ENCODE measurements at regions not wholly inside any gene's neighbourhood (a gene's known extent, or its start where the extent isn't known, plus 50 kb on each side); places are given as distances from the start of the nearest gene placed in this dataset.

DNA sequence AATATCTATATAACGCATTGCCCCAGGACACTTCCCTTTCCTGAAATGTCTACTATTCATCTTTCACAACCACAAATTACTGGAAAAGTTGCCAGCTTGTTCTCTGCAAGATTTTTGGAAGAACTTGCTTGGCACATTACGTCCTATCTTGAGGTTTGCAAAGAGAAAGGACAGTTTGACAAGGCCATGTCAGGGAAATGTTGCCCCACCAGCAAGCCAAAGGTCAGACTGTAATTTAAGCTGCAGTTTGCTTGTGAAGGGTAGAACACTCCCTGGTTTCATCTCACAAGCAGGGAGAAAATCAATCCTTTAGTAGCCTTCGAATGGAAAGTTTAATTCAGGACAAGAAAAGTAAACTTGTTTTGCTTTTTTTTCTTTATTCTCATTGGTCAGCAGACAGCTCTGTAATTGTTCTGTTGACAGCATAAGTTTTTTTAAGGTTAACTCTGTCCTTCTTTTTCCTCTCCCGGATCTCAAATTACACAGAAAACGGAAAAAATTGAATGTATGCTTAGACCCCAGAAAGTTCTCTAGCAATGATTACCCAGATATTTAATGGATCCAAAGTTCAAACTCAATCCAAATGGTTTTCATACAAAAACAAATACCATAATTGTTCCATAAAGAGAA, 541.8 kb upstream of the NRSN1 start:
- DNase-seq (ENCODE audit: low spot score): no peak

DNA sequence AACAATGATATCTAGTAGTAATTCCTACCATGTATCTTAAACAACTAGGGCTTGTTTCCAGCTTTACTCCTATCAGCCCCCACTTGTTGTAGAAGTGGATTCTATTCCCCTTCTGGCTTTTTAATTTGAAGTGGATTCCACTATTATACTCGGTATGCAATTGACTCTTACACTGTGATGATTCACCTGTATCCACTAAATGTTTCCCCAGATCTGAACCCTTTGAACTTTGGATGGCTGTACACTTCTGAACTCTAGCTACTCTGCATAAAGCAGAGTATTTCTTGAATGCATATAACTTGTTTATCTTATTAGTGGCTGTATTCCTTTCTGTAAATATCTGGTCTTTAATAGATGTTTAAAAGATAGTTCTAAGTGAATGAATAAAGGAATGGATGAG, 538.4 kb upstream of the NRSN1 start:
- DNase-seq (ENCODE audit: low spot score): no peak

DNA sequence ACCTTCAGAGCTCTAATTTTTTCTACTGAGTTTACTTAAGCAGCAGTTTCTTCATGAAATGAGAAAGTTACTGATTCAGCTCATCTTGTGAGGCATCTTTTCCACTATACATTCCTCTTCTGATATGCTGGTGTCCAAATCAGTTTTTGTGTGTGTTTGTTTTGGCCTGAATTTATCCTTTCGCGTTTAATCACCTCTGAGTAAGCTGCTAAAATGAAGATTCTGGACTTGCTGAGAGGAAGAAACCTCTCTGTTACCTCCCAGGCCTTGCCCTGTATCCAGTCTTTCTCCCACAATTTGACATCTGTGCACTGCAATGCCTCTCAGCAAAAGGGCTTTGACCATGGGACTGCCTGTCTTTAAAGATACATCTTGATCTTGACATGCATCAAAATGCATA, 536.2 kb upstream of the NRSN1 start:
- no peak for DNase-seq (ENCODE audit: low spot score)

DNA sequence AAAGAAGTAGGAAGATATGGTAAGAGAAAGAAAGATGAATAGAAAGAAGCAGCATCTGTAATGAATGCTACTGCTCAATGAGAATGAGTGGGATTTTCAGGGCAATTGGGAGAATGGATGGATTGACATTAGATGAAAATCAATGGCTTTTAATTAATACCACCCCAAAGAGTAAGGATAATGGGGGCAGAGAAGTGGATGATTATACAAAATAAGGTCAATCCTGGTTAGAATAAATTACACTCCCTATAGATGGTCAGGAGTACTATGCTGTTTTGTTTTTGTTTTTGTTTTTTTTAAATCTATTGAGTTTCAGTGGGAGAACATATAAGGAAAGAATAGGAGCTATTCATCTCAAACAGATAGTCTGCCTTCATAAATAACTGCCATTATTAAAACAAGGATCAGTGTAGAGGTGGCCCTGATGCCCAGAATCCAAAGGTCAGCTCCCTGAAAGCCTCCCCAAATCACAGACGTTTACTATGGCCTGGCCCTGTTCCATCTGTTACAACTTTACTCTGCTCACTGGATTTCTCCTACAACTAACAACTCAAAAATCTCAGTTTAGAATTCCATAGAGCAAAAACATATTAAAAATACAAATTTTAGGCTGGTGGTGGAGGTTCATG, 535.4 kb upstream of the NRSN1 start:
- no peak for DNase-seq (ENCODE audit: low spot score)

DNA sequence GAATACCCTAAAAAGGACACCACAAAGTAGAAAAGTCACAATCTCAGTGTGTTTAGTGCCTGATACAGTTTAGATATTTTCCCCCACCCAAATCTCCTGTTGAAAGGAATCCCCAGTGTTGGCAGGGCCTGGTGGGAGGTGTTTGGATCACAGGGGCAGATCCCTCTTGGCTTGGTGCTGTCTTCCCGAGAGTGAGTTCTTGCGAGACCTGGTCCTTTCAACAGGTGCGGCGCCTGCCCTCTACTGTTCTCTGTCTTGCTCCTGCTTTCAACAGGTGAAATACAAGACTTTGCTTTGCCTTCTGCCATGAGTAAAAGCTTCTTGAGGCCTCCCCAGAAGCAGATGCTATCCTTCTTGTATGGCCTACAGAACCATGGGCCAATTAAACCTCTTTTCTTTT, 534.3 kb upstream of the NRSN1 start:
- DNase-seq (ENCODE audit: low spot score): no peak

DNA sequence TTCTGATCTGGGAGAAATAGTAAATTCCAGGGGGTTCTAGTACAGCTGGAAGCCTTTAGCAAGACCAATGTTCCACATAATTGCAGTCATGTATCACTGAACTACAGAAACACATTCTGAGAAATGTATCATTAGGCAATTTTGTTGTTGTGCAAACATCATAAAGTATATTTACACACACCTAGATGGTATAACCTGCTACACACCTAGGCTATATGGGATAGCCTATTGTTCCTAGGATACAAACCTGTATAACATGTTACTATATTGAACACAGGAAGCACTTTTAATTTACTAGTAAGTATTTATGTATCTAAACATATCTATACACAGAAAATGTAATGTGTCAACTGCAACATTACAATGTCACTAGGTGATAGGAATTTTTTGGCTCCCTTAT, 525.9 kb upstream of the NRSN1 start:
- no peak for DNase-seq (ENCODE audit: low spot score)

DNA sequence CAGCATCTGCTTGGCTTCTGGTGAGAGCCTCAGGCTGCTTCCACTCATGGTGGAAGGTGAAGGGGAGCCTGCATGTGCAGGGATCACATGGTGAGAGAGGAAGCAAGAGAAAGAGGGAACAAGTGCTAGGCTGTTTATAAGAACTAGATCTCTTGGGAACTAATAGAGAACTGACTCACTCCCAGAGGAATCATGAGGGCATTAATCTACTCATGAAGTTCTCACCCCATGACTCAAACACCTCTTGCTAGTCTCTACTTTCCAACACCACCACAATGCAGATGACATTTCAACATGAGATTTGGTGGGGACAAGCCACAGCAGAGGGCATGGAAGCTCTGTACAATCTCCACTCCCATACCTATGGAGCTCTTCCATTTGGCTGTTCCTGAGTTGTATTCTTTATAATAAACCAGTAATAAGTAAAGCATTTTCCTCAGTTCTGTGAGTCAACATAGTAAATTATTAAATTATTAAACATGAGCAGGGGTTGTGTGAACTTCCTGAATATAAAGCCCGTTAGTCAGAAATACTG, 524.1 kb upstream of the NRSN1 start:
- no peak for DNase-seq (ENCODE audit: low spot score)

DNA sequence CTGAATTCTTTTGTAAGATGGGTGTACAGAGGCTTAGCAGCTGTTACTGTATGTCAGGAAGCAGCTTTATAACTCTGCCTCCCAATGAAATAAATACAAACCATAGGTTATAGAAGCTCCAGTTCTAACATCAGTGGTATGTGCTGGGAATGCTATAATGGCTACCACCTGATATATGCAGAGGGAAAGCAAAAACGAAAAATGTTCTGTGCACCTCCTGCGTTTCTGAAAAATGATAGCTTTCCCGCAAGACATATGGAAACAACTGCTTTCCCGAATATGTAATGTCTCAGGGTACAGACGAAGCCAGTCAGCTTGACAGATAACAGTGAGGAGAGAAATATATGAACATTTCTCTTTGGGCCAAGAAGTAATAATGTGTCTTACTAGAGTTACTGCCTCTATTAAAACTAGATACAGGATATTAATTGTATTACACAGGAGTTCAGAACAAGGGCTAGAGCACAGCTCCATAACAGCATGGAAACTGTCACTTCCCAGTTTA, 517.0 kb upstream of the NRSN1 start:
- no peak for DNase-seq (ENCODE audit: low spot score)

DNA sequence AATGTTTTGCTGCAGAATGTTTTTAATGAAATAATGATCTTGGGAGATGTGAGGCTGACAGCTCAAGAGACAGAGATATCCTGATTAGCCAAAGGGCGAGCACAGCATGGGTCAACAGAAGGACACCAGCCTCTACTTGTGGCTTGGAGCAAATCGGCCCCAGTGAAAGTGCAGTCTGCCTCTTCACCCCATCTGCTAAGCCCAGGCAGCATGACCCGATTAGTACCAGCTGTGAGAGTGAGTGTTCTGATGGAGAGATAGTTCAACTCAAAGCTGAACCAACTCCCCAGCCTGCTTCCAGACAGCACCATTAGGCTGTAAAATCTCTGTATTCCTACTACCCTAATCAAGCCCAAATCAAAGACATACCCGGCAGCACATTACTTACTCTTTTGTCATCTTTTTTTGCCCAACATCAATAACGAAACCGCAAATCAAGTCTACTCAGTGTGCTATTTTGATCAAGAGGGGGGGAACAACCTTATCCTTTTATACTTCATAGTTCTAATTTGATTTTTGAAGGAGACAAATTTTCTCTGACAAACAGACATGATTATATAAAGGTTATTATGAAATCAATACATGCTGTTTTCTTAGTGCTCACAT, 514.1 kb upstream of the NRSN1 start:
- DNase-seq (ENCODE audit: low spot score): no peak

DNA sequence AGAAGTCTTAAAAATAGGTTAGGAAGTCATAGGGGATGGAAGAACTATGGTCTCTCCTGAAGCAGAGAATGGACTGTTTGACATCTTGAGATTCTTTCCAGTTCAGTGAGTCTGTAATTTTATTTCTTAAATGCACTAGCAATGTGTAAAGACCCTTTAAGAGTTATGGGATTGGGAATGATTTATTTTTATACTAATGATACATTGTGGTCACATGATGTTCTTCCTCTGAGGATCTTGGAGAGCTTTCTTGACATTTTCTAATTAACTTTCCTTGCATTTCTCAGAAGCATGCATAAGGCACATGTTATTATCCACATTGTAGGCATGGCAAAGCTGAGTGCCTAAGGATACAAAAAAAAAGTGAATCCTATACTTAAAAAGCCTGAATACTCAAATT, 507.6 kb upstream of the NRSN1 start:
- DNase-seq (ENCODE audit: low spot score): no peak

DNA sequence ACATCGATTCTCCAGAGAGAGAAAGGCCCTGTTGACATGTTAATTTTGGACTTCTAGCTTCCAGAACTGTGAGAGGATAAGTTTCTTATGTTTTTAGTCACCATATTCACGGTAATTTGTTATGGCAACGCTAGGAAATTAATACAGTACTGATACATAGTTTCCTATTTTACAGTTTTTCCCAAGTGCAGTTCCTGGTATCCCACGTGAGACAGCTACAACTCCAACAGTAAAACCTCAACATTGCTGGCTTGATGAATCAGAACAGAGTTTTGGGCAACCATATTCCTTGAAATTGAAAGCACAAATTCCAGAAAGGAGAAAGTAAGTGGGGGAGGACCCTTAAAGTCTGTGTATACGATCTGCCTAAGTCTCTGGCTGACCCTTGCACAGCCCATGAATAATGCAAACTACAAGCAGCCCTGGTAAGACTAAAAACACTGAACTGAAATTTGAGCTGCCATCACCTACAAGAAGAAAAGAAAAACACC, 505.1 kb upstream of the NRSN1 start:
- DNase-seq (ENCODE audit: low spot score): no peak

DNA sequence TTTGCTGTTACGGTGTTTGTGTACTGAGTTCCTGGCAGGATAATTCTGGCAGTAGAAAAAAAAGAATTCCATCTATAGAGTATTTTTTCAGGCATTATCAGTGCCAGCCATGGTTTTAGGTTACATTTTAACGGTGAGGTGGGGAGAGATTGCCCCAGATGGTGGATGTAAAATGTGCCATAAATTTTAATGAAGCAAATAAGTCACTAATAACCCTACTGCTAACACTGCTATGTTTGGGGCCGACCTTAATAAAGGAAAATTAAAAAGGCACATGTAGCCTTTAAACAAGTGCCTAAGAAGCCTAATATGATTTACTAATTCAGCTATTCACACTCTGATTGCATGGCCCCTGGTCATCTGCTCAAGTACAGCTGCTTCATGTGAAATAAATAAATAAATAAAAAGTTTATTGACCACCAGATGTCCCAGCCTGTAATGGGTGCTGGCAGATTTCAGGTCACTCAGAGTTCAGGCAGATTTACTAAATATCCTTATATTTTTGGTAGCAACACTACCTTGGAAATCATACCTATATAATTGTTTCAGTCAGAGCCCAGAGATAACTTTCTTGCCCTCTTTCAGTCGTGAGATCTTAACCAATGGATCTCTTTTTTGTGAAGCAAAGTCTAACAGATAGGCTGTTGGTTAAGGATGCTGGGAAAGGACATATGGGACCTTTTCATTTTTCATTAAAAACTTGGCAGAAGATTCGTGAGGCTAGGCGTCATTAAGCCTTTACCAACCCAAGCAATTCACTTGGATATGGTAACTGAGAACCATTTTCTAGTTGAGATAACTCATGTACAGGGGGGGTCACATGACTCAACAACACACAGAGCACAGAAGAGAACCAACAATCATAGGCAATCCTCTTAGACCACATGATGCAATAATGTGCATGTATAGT, 495.0 kb upstream of the NRSN1 start:
- no peak for DNase-seq (ENCODE audit: low spot score)

DNA sequence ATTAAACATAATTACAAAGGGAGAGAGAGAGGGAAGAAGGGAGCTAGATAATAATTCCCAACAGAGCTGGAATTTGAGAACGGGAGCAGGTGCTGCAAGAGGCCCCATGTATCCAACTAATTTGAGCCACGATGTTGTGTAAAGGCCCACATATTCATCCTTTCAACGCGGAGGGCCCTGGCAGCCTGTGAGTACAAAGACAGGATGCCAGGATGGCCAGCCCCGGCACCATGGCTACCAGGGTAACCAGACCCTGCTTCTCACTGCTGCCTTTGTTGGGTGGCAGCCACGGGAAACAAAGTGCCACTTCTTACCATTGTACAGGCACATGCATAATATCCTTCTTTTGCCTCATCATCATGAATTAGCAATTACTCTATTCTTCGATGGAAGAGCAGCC, 492.0 kb upstream of the NRSN1 start:
- peak; percentile 58 for DNase-seq (ENCODE audit: low spot score)

DNA sequence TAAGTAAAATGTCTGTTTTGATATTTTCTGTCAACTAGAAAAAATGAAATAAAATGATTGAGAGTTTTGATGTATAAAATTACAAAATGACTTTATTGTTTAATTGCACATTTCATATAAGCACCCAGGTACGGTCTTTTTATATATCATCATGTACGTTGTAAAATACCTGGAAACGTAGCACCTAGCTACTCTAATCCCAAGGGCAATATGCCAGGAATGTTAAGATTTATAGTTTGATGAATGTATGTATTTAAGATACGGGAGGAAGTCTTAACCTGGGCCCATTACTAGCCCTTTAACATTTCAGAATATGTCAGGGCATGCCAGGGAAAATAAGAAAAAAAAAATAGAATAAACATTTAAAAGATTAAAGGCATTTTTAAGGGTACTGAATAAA, 490.9 kb upstream of the NRSN1 start:
- DNase-seq (ENCODE audit: low spot score): no peak

DNA sequence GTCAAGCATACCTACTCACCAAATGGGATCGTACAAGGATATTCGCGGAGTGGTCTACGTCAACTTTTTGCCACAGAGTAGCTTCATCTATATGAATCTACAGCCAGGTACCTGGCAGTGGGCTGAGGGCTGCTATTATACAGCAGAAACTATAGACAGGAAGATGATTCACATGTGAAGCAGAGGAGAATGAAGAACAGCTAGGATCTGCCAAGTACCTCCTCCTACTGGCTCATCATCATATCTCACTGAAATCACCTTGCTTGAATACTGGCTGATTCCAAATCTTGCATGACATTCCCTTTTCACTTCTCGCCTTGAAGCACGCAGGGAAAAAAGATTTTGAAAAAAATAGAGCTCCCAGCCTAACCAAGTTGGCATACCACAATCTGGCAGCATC, 488.7 kb upstream of the NRSN1 start:
- no peak for DNase-seq (ENCODE audit: low spot score)

DNA sequence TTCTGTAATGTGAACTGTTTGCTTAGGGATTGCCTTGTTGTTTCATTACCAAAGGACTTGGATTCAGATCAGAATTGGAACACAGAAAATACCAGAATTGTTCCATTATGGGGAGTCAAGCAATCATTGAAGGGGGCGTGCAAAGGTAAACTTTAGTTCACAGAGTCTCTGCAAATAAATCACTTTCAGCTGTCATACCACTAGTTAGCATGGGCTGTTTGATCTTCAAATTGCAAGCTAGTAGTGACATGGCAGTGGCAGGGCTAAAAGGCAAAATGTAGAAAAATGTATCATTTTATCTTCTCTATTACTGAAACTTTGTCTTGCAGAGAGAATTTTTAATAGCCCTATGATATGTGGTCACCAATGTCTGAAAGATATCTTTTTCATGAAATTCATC, 483.2 kb upstream of the NRSN1 start:
- no peak for DNase-seq (ENCODE audit: low spot score)

DNA sequence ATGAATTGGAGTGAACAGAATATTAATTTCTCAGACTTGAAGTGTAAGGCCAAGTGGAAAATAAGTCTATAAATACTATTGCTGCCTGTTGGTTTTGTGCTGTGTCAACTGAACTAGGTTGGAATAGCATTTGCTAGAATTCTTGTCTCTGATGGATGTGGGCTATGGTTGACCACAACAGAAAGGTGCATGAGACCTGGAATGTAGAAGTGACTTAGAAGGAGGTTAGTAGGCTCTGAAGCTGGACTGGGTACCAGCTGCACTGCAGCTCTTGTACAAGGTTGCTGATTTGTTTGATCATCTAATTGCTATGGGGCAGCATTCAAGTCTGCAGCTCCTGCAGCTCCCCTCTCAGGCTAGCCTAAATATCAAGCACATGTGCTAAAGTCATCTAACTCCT, 479.0 kb upstream of the NRSN1 start:
- no peak for DNase-seq (ENCODE audit: low spot score)

DNA sequence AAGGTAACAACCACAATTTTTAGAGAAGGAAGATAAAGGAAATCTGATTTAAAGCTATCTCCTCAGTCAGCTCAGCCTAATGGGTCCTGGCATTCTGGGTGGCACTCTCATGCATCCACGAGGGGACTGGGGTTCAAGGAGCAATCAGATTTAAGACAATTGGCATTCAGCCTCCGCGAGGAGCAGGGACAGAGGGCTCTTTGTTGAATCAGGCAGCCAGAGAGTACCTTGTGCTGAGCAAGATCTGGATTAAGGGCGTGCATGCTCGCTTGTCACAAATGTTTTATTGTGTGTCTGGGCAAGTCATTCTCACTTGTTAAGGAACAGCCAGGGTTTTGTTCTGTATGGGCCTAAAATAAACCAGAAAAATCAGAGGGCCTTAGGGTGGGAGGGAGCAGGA, 475.3 kb upstream of the NRSN1 start:
- no peak for DNase-seq (ENCODE audit: low spot score)

DNA sequence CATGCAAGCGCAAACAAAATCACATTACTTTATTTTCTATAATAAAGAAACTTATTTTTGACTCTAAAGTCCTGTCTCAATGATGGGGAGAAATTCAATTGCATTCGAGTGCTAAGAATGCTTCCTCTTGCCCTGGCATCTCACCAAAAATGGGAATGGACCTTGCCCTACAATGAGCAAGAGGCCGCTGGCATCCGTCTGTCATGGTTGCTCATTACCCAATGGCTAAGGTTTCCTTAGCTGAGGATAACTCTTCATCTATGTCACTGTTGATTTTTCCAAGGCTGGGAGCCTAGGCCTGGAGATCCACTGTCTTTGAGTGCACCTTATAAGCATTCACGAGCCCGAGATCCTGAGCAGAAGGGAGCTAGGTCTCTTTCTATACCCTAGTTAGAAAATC, 471.3 kb upstream of the NRSN1 start:
- no peak for DNase-seq (ENCODE audit: low spot score)

DNA sequence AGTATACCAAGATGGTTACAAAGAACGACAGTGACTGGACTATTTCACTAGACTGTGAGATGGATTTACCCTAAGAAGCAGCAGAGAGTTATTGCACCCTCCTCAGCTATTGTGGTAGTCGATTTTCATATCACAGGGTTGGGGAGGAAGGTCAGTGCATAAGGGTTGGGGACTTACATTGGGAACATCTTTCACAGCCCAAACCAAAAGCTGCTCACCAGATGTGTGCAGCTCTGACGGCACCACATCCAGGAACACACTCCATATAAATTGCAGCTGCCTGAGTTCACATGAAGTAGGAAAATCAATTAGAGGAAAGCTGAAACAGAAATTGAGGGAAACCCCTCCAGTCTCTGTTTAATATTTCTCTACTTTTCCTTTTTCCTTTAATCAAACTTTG, 470.5 kb upstream of the NRSN1 start:
- no peak for DNase-seq (ENCODE audit: low spot score)

DNA sequence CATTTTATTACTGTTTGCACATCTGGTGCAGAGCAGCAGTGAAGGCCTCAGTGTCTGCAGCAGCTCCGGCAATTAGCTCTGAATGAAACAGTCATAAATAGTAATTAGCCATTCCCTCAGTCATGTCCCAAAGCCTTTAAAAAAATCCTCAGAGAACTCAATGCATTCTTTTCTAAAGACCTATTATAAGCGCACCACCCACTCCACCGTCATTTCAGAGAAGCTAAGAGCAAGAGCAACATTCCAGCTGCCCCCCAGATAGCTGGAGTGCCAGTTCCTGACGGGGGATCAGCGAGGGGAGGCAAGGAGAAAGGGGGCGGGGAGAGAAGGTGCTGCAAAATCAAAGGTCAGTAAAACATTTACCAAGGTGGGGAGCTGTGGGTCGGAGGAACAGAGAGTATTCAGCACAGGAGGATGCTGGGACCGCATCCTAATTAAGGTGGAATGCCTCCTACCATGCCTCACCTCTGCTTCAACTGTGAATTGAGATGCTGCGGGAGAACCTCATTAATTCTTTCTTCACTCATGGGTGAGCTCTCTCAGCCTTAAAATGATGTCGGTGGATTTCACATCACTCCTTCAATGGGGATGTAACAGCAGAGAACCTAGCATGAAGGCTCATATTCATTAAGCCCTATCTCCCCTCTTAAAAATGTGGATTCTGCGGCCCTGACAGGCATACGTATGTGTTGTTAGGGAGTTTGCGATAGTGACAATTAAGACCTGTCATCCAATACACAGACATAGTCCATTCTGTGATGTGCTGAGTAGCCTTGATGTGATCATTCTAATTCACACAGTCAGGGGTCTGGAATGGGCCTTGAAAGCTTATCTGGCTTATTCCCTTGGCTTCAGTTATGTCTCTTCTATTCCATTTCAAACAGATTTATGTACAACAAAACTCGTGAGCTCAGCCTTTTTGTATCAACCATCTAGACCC, 469.5 kb upstream of the NRSN1 start:
- no peak for DNase-seq (ENCODE audit: low spot score)

Data from D341Med (cell line).